ENCODE measurements at regions not wholly inside any gene's neighbourhood (a gene's known extent, or its start where the extent isn't known, plus 50 kb on each side); places are given as distances from the start of the nearest gene placed in this dataset.

DNA sequence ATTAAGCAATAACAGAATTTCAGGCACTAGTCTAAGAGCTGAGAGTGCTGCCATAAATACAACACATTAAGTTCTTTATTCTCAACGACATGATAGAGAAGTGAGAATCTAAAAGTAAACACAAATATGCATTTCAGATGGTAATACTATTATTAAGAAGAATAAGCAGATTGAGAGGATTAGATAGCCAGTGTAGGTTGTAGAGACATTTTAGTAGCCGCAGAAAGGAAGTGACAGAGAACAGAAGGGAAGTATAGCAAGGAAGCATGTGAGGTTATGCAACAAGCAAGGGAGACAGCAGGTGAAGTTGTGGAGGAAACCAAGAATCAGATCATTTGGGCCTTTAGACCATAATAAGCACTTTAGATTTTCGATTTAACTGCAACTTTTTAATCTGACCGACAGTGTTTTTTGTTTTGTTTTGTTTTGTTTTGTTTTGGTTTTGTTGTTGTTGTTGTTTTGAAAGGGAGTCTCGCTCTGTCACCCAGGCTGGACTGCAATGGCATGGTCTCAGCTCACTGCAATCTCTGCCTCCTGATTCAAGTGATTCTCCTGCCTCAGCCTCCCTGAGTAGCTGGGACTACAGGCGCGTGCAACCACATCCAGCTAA lies 737.0 kb upstream of the ADGRB3 start:
- no peaks in the 10 kb centered on the region for H3K9me3 Mint-ChIP-seq
- H3K4me1 Mint-ChIP-seq, result no peaks in the 10 kb centered on the region
- no peak overlapping the region for H3K27ac Mint-ChIP-seq
- no peaks in the 10 kb centered on the region for H3K36me3 Mint-ChIP-seq (ENCODE audit: low read depth)
- no peak overlapping the region for H3K4me3 Mint-ChIP-seq
- no peaks in the 10 kb centered on the region for H3K27me3 Mint-ChIP-seq (ENCODE audit: low read depth)
- TF ChIP-seq CTCF (IDR thresholded peaks at IDR 0.05; ENCODE audit: unreplicated experiment in 3 of 3), result no peak

- Mint-ChIP-seq H3K4me3 (no peak overlapping the region), H3K27me3 (ENCODE audit: low read depth) (no peaks in the 10 kb centered on the region), H3K27ac (no peak overlapping the region), H3K4me1 (no peaks in the 10 kb centered on the region), H3K36me3 (ENCODE audit: low read depth) (no peaks in the 10 kb centered on the region), H3K9me3 (no peaks in the 10 kb centered on the region)
- TF ChIP-seq CTCF (IDR thresholded peaks at IDR 0.05; ENCODE audit: unreplicated experiment in 3 of 3), result no peak
These were observed 738.6 kb upstream of the ADGRB3 start for GRCh38 chr6:67896476-67896875.

DNA sequence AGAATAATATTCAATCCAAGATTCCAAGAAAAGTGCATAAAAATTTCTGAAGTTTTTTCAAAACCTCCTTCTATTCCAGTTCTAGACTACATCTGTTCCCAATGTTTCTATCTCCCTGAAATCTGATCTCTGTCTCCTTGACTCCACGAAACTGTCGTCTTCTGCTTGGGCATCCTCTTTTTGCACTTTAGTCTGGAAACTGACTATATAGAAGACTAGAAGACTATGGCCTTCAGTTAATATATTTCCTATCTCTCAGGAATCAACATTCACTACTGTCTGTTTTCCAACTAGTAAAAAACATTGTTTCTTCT lies 745.4 kb upstream of the ADGRB3 start:
- no peak overlapping the region for H3K4me3 Mint-ChIP-seq
- H3K36me3 Mint-ChIP-seq (ENCODE audit: low read depth), result no peaks in the 10 kb centered on the region
- no peaks in the 10 kb centered on the region for H3K27me3 Mint-ChIP-seq (ENCODE audit: low read depth)

DNA sequence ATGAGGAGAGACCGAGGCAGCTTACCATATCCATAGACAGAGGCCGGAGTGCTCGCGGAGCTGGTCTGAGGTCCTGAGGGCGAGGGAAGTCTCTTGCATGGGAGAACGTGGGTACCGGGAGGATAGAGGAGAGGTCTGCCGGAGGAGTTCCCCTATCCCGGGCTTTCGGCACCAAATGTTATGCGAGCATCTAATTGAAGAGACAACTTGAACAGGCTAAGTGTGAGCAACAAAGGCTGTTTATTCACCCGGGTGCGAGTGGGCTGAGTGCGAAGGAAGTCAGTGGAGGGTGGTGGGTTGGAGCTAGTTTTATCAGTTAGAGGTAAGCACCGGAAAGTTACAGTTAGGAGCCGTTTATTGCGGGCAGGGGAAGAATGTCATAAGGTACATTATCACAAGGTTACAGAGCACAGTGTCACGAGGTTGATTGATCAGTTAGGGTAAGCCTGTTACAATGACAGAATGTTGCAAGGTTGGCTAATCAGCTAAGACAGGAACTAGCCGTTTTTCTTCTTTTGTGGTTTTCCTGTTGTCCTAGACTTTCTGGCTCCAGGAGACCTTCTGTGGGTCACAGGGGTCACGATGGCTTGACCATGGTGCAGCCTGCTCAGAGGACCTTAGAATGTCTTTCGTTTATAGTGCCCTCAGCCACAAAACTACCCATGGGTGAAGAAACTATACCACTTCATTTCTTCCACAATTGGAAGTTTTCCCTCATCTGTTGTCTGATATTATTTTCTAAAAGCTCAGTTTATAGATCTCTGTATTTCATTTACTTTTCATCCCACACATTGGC lies 746.0 kb upstream of the ADGRB3 start:
- Mint-ChIP-seq H3K27ac (no peak overlapping the region), H3K4me3 (no peak overlapping the region), H3K9me3 (peaks cover 3% of the 10 kb centered on the region), H3K4me1 (no peaks in the 10 kb centered on the region), H3K36me3 (ENCODE audit: low read depth) (no peaks in the 10 kb centered on the region), H3K27me3 (ENCODE audit: low read depth) (no peaks in the 10 kb centered on the region)
- no peak for TF ChIP-seq CTCF (IDR thresholded peaks at IDR 0.05; ENCODE audit: unreplicated experiment in 3 of 3)

More for the DNA sequence above, 745.4 kb upstream of the ADGRB3 start:
- Mint-ChIP-seq H3K9me3 (peaks cover 3% of the 10 kb centered on the region), H3K27ac (no peak overlapping the region), H3K4me1 (no peaks in the 10 kb centered on the region)
- TF ChIP-seq CTCF (IDR thresholded peaks at IDR 0.05; ENCODE audit: unreplicated experiment in 3 of 3), result no peak

- Mint-ChIP-seq H3K36me3 (ENCODE audit: low read depth) (no peaks in the 10 kb centered on the region), H3K27me3 (ENCODE audit: low read depth) (no peaks in the 10 kb centered on the region), H3K4me3 (no peak overlapping the region), H3K9me3 (peaks cover 3% of the 10 kb centered on the region), H3K27ac (no peak overlapping the region), H3K4me1 (no peaks in the 10 kb centered on the region)
- TF ChIP-seq CTCF (IDR thresholded peaks at IDR 0.05; ENCODE audit: unreplicated experiment in 3 of 3), result no peak
These were observed 746.6 kb upstream of the ADGRB3 start for GRCh38 chr6:67888546-67888885.

Measured in nephron (organoid).